Transverse colon (tissue), 4 donors: ENCODE measurements at regions not wholly inside any gene's neighbourhood (a gene's known extent, or its start where the extent isn't known, plus 50 kb on each side); places are given as distances from the start of the nearest gene placed in this dataset.
"Not testable (repeated sequence)": the region's sequence is repeated elsewhere in the genome, so short reads cannot be mapped to it uniquely, and the experiment has no call there.

ENCODE experiments used
- DNase-seq: peaks from one replicate; pipeline ENCODE4 v3.0.0-alpha.2; 2019
- H3K27ac ChIP-seq, 4 donors: fragments of 200-600 bp; sonication (generic); 2 replicates each; pipeline ENCODE4 v1.5.1; 2016 to 2018; ENCODE audit warnings: inconsistent platforms in 4 of 4
- H3K27me3 ChIP-seq: fragments of 200-600 bp; sonication (generic); 2 replicates; pipeline ENCODE4 v1.5.1; 2017; ENCODE audit warnings: inconsistent platforms
- H3K36me3 ChIP-seq, 4 donors: fragments of 200-600 bp; sonication (generic); 2 replicates each; pipeline ENCODE4 v1.5.1; 2017 to 2019; ENCODE audit warnings: inconsistent platforms in 4 of 4
- H3K4me1 ChIP-seq, 4 donors: fragments of 200-600 bp; sonication (generic); 2 replicates each; pipeline ENCODE4 v1.5.1; 2017 to 2020; ENCODE audit warnings: inconsistent platforms in 4 of 4
- H3K4me3 ChIP-seq, 4 donors: fragments of 200-600 bp; sonication (generic); 1 replicate in 1 of 4; 2 replicates in 3 of 4; pipeline versions ENCODE4 v1.5.1 to v1.6.1; 2017 to 2019; ENCODE audit warnings: inconsistent platforms in 4 of 4
- H3K9me3 ChIP-seq, 2 donors: fragments of 200-600 bp; sonication (generic); 2 replicates each; pipeline ENCODE4 v1.5.1; 2017 to 2019; ENCODE audit warnings: inconsistent platforms in 2 of 2
- EP300 ChIP-seq: sonication (generic); formaldehyde crosslinking; IDR thresholded peaks from one replicate; pipeline ENCODE4 v1.6.1; 2017; ENCODE audit warnings: antibody characterized with exemption, low read depth
- POLR2A ChIP-seq: fragments of 450-650 bp; IDR thresholded peaks from one replicate; pipeline ENCODE4 v1.6.1; 2016; ENCODE audit warnings: antibody characterized with exemption, mild to moderate bottlenecking, moderate library complexity
- POLR2AphosphoS5 ChIP-seq, 3 donors: sonication (generic); formaldehyde crosslinking; IDR thresholded peaks; one replicate each; pipeline ENCODE4 v1.6.1; 2016; ENCODE audit warnings: antibody characterized with exemption in 3 of 3
- WGBS, 2 donors: methylation state at CpG; one replicate each; pipeline ENCODE4 v1.1.5; 2018; ENCODE audit warnings: low coverage in 1 of 2; 5-methylcytosine and 5-hydroxymethylcytosine counted together
- in situ Hi-C, 4 donors: fragments of 200-750 bp; cut with MboI; loops; one replicate each; pipeline versions ENCODE4 v1.15.0 to v1.15.1; 2017; ENCODE audit warnings: low sequenced_read_pairs in 3 of 4, low pct_ligation_motif_present in 1 of 4, low pct_unique_long_range_greater_than_20kb in 1 of 4
- intact Hi-C: fragments of 100-400 bp; cut with DNase I; formaldehyde crosslinking; loops from one replicate; pipeline ENCODE4 v1.15.1; 2023; ENCODE audit warnings: low total_unique reads
- TF ChIP-seq, protein P1 (sequence below), 5 experiments: fragments of 200-600 bp in 3 of 5; fragments of 450-650 bp in 2 of 5; sonication (generic) in 3 of 5; IDR thresholded peaks; 1 replicate in 2 of 5; 2 replicates in 3 of 5; pipeline ENCODE4 v1.5.1; 2016 to 2017; ENCODE audit warnings: antibody characterized with exemption in 5 of 5, inconsistent platforms in 3 of 5, mild to moderate bottlenecking in 2 of 5, moderate library complexity in 1 of 5

DNA sequence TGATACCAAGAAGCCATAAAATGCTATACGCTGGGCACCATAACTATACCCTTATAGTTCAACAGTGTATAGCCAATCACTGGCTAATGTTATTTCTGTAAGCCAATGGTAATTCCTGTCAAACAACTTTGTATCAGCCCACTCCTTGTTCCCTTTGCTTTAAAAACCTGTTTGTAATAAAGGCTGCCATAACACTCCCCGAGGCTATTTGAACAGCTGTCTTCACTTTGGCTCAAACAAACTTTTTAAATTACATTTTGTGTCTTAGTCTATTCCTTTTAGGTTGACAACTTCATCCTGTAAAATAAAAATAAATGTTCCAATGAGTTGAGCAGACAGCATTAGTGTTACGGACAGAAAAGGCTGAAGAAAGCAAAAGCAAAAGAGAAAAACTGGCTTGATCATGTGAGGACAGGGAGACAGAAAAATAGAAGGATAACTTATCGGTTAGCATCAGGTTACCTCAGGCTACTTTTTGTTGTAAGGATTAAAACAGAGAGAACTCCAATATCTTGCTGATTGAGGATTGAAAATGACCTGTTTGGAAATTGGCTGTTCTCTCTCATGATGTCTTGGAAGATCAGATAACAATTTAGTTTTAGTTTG is 95.0 kb downstream of the AASDHPPT start:
- H3K27me3 ChIP-seq, result no peaks in the 10 kb centered on the region
- H3K27ac ChIP-seq, result no peak overlapping the region
- no peak for DNase-seq
- intact Hi-C loops (no loop called here), in situ Hi-C loops (no loop called here)
- 40 to 52% methylated on average over 3 to 4 of the region's 4 CpGs for WGBS, 2 donors
- H3K4me1 ChIP-seq, result no peaks in the 10 kb centered on the region
- TF ChIP-seq POLR2AphosphoS5 (IDR thresholded peaks at IDR 0.05), result no peak
- TF ChIP-seq EP300, result no peak
- TF ChIP-seq POLR2A, result no peak
- TF ChIP-seq, protein P1, sequence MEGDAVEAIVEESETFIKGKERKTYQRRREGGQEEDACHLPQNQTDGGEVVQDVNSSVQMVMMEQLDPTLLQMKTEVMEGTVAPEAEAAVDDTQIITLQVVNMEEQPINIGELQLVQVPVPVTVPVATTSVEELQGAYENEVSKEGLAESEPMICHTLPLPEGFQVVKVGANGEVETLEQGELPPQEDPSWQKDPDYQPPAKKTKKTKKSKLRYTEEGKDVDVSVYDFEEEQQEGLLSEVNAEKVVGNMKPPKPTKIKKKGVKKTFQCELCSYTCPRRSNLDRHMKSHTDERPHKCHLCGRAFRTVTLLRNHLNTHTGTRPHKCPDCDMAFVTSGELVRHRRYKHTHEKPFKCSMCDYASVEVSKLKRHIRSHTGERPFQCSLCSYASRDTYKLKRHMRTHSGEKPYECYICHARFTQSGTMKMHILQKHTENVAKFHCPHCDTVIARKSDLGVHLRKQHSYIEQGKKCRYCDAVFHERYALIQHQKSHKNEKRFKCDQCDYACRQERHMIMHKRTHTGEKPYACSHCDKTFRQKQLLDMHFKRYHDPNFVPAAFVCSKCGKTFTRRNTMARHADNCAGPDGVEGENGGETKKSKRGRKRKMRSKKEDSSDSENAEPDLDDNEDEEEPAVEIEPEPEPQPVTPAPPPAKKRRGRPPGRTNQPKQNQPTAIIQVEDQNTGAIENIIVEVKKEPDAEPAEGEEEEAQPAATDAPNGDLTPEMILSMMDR (IDR thresholded peaks at IDR 0.05), result no peak
- no peaks in the 10 kb centered on the region for H3K36me3 ChIP-seq
- H3K9me3 ChIP-seq, result no peaks in the 10 kb centered on the region
- no peak overlapping the region for H3K4me3 ChIP-seq

DNA sequence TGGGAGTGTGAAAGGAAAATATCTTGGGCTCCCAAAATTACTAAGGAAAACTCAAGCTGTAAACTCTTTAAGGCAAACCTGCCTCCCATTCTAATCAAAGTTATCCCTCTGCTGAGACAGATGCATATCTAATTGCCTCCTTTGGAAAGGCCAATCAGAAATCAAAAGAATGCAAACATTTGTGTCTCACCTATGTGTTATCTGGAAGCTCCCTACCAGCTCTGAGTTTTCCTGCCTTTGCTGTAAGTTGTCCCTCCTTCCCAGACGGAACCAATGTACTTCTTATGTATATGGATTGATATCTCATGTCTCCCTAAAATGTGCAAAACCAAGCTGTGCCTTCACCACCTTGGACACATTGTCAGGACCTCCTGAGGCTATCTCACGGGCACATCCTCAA is 95.8 kb downstream of the AASDHPPT start:
- Histone ChIP-seq H3K27me3 (no peaks in the 10 kb centered on the region), H3K4me1 (no peaks in the 10 kb centered on the region), H3K9me3 (no peaks in the 10 kb centered on the region), H3K4me3 (no peak overlapping the region), H3K36me3 (no peaks in the 10 kb centered on the region), H3K27ac (no peak overlapping the region)
- in situ Hi-C loops (no loop called here), intact Hi-C loops (no loop called here)
- no peak for DNase-seq
- TF ChIP-seq POLR2A, result no peak
- TF ChIP-seq, protein P1 (IDR thresholded peaks at IDR 0.05), result no peak
- TF ChIP-seq EP300, result no peak
- TF ChIP-seq POLR2AphosphoS5 (IDR thresholded peaks at IDR 0.05), result no peak
- 25 to 69% methylated on average over 1 to 2 of the region's 2 CpGs for WGBS, 2 donors

DNA sequence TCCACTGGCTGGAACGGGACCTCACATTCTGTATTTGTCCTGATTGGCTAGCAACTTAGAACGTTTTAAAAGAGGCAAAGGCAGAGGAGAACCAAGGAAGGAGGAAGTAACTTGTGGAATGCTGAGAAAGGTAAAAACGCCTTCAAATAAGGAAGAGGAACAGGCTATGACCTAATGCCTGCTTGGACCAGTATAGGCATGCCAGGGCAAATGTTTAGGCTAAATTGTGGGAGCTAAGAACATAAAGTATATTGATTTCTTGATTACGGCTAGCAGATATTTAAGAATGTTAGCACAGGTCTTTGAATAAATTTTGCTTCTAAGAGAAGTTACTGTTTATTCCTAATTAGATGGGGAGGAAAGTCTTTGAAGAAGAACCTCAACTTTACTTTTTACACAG is 96.5 kb downstream of the AASDHPPT start:
- in situ Hi-C loops, H3K36me3 ChIP-seq, H3K4me3 ChIP-seq, H3K4me1 ChIP-seq, DNase-seq, H3K27me3 ChIP-seq, H3K27ac ChIP-seq, H3K9me3 ChIP-seq, intact Hi-C loops: not testable (repeated sequence)
- 56 to 67% methylated on average over 4 of the region's 4 CpGs for WGBS, 2 donors

DNA sequence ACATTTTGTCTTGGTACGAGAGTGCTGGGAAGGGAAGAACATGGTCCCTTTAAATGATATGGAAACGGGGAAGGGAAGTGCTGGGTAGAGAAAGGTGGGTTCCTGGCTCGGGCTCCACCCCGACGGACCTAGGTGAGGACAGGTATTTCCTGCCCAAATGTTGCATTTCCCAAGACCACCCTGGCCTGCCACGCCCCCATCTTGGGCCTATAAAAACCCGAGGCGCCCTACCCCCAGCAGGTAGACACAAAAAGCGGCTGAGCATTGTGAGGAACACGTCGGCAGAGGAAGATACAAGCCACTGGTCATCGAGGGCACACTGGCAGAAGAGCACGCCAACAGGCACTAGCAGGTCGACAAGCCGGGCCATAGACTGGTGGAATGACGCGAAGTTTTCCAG is 99.4 kb downstream of the AASDHPPT start:
- no peaks in the 10 kb centered on the region for H3K4me1 ChIP-seq

More for the DNA sequence above, 99.4 kb downstream of the AASDHPPT start:
- DNase-seq, result no peak
- Histone ChIP-seq H3K36me3 (no peaks in the 10 kb centered on the region), H3K9me3 (no peaks in the 10 kb centered on the region), H3K4me3 (no peak overlapping the region), H3K27ac (no peak overlapping the region), H3K27me3 (no peaks in the 10 kb centered on the region)
- WGBS, 2 donors, result 80 to 87% methylated on average over 3 to 17 of the region's 17 CpGs
- in situ Hi-C loops, result no loop called here
- no peak for TF ChIP-seq EP300
- TF ChIP-seq POLR2A, result no peak
- TF ChIP-seq, protein P1 (IDR thresholded peaks at IDR 0.05), result no peak
- no peak for TF ChIP-seq POLR2AphosphoS5 (IDR thresholded peaks at IDR 0.05)
- intact Hi-C loops, result no loop called here
